Ovary (tissue), 3 donors: ENCODE measurements at regions not wholly inside any gene's neighbourhood (a gene's known extent, or its start where the extent isn't known, plus 50 kb on each side); places are given as distances from the start of the nearest gene placed in this dataset.

Experiments
- CTCF ChIP-seq, 3 donors: fragments of 450-650 bp in 2 of 3; fragments of 200-600 bp in 1 of 3; IDR thresholded peaks; one replicate each; pipeline versions ENCODE4 v1.5.1 to v1.8.0; 2016 to 2022; ENCODE audit warnings: antibody characterized with exemption in 3 of 3, mild to moderate bottlenecking in 1 of 3
- EP300 ChIP-seq: sonication (generic); formaldehyde crosslinking; IDR thresholded peaks from one replicate; pipeline ENCODE4 v1.6.1; 2017; ENCODE audit warnings: antibody characterized with exemption
- POLR2A ChIP-seq: fragments of 450-650 bp; IDR thresholded peaks from one replicate; pipeline ENCODE4 v1.6.1; 2017; ENCODE audit warnings: antibody characterized with exemption, mild to moderate bottlenecking, moderate library complexity
- donor health status: DM: no; HTN: no; CAD: no.

- TF ChIP-seq EP300 (no peak), CTCF (IDR thresholded peaks at IDR 0.05) (no peak), POLR2A (no peak)
Measured at GRCh38 chr10:118458957-118459641, 117.0 kb upstream of the FAM204A start.
